ENCODE measurements at regions not wholly inside any gene's neighbourhood (a gene's known extent, or its start where the extent isn't known, plus 50 kb on each side); places are given as distances from the start of the nearest gene placed in this dataset.

- no peak for DNase-seq (ENCODE audit: low spot score)
- no peak overlapping the region for H3K9ac ChIP-seq (ENCODE audit: insufficient read depth, low read depth, low read length)
- CTCF ChIA-PET (ENCODE audit: low intra/inter-chr PET ratio, low total read pairs), result no interaction called here
- intact Hi-C loops (cut with micrococcal nuclease; ENCODE audit: unreplicated experiment), result no loop called here
- ATAC-seq, result no peak
- no peaks in the 10 kb centered on the region for H3K4me1 ChIP-seq (ENCODE audit: insufficient read depth, low read length)
- no peaks in the 10 kb centered on the region for H3K79me2 ChIP-seq (ENCODE audit: insufficient read depth, low read length)
- no peak for TF ChIP-seq ZNF333 (CRISPR knock-in tag; IDR thresholded peaks at IDR 0.05; ENCODE audit: borderline replicate concordance)
- TF ChIP-seq THAP7 (CRISPR knock-in tag; IDR thresholded peaks at IDR 0.05), result no peak
- no peak for TF ChIP-seq ATF5 (CRISPR knock-in tag; IDR thresholded peaks at IDR 0.05; ENCODE audit: low read depth)
- TF ChIP-seq ZMAT3 (CRISPR knock-in tag; conservative IDR thresholded peaks at IDR 0.05), result no peak
- no peak for TF ChIP-seq SOX6 (IDR thresholded peaks at IDR 0.05)
- no peak for TF ChIP-seq SOX6 (CRISPR knock-in tag; IDR thresholded peaks at IDR 0.05)
- TF ChIP-seq SSRP1 (CRISPR knock-in tag; IDR thresholded peaks at IDR 0.05), result no peak
- no peak for TF ChIP-seq KDM1A (CRISPR knock-in tag; IDR thresholded peaks at IDR 0.05)
- no peak for TF ChIP-seq MTA1 (CRISPR knock-in tag; IDR thresholded peaks at IDR 0.05; ENCODE audit: borderline replicate concordance)
- no peak for TF ChIP-seq BATF2 (CRISPR knock-in tag; IDR thresholded peaks at IDR 0.05)
- TF ChIP-seq YEATS2 (CRISPR knock-in tag; IDR thresholded peaks at IDR 0.05; ENCODE audit: borderline replicate concordance), result no peak
- no peak for TF ChIP-seq ZNF18 (CRISPR knock-in tag; IDR thresholded peaks at IDR 0.05; ENCODE audit: insufficient replicate concordance)
- TF ChIP-seq ZNF878 (CRISPR knock-in tag; IDR thresholded peaks at IDR 0.05), result no peak
- TF ChIP-seq ATRX (CRISPR knock-in tag; IDR thresholded peaks at IDR 0.05; ENCODE audit: borderline replicate concordance), result no peak
- no peak for TF ChIP-seq ZNF17 (CRISPR knock-in tag; IDR thresholded peaks at IDR 0.05)
- TF ChIP-seq ZNF484 (CRISPR knock-in tag; IDR thresholded peaks at IDR 0.05; ENCODE audit: borderline replicate concordance, low read depth), result no peak
- TF ChIP-seq NFYC (CRISPR knock-in tag; IDR thresholded peaks at IDR 0.05), result no peak
- TF ChIP-seq GRHL1 (CRISPR knock-in tag; conservative IDR thresholded peaks at IDR 0.05), result no peak
- no peak for TF ChIP-seq ZHX1 (CRISPR knock-in tag; IDR thresholded peaks at IDR 0.05; ENCODE audit: low read depth)
- in situ Hi-C loops (cut with HindIII; ENCODE audit: extremely low pct_ligation_motif_present, low pct_unique_long_range_greater_than_20kb), result no loop called here
- BruUV-seq (replicated peaks), result no TSS peak
- no peak overlapping the region for H3K4me3 ChIP-seq (replicated peaks in 1 of 3; ENCODE audit: insufficient read depth in 1 of 3, low read depth in 2 of 3, low read length in 3 of 3)
- H3K9me3 ChIP-seq (ENCODE audit: low read length), result no peaks in the 10 kb centered on the region
- POLR2A ChIA-PET, result no interaction called here
- no peak overlapping the region for H3K27ac ChIP-seq (ENCODE audit: extremely low read length, insufficient read depth, low read length)
- H3K36me3 ChIP-seq (replicated peaks in 1 of 2; ENCODE audit: control insufficient read depth in 1 of 2, insufficient read depth in 2 of 2, low read length in 2 of 2), result no peaks in the 10 kb centered on the region
- H3K27me3 ChIP-seq (ENCODE audit: control insufficient read depth in 1 of 2, insufficient read depth in 2 of 2, low read length in 2 of 2), result no peaks in the 10 kb centered on the region; a peak in 1 of 5 replicates
- no peaks in the 10 kb centered on the region for H4K20me1 ChIP-seq (ENCODE audit: insufficient read depth, low read length)
- H2AFZ ChIP-seq (ENCODE audit: low read length), result no peak overlapping the region
- H3K4me2 ChIP-seq (ENCODE audit: low read depth, low read length), result no peak overlapping the region
- no peak for FAIRE-seq
- WGBS (ENCODE audit: low lambda C conversion rate), result 2% methylated on average over 2 of the region's 2 CpGs
These were observed 636.0 kb upstream of the PTCHD4 start for GRCh38 chr6:48747040-48747439.
